ENCODE measurements at regions not wholly inside any gene's neighbourhood (a gene's known extent, or its start where the extent isn't known, plus 50 kb on each side); places are given as distances from the start of the nearest gene placed in this dataset.
"Not testable (repeated sequence)": the region's sequence is repeated elsewhere in the genome, so short reads cannot be mapped to it uniquely, and the experiment has no call there.

- H3K9me3 ChIP-seq; H3K4me3 ChIP-seq; H3K4me1 ChIP-seq; H3K27ac ChIP-seq; H3K36me3 ChIP-seq (ENCODE audit: low read depth, missing control alignments); intact Hi-C loops (cut with DNase I; ENCODE audit: low total_unique reads); DNase-seq; H3K27me3 ChIP-seq: not testable (repeated sequence)
- WGBS, 2 donors: 88 to 92% methylated on average over 8 of the region's 8 CpGs
These were observed 1357.1 kb downstream of the CDH12 start for GRCh38 chr5:21496056-21496455.

- H3K27ac ChIP-seq; H3K9me3 ChIP-seq; DNase-seq; H3K36me3 ChIP-seq (ENCODE audit: low read depth, missing control alignments); H3K4me1 ChIP-seq; H3K27me3 ChIP-seq; intact Hi-C loops (cut with DNase I; ENCODE audit: low total_unique reads); H3K4me3 ChIP-seq: not testable (repeated sequence)
- WGBS, 2 donors: 93 to 97% methylated on average over 6 of the region's 6 CpGs
These were observed 1357.9 kb downstream of the CDH12 start for GRCh38 chr5:21495235-21495634.

GRCh38 chr5:21494033-21494432 is 1359.1 kb downstream of the CDH12 start:
- DNase-seq; H3K36me3 ChIP-seq (ENCODE audit: low read depth, missing control alignments); H3K9me3 ChIP-seq; H3K4me3 ChIP-seq; H3K27me3 ChIP-seq; intact Hi-C loops (cut with DNase I; ENCODE audit: low total_unique reads); H3K27ac ChIP-seq; H3K4me1 ChIP-seq: not testable (repeated sequence)
- WGBS, 2 donors: 96 to 98% methylated on average over 4 to 8 of the region's 8 CpGs

GRCh38 chr5:21491182-21491581 is 1362.0 kb downstream of the CDH12 start:
- H3K9me3 ChIP-seq; H3K36me3 ChIP-seq (ENCODE audit: low read depth, missing control alignments); DNase-seq; intact Hi-C loops (cut with DNase I; ENCODE audit: low total_unique reads); H3K27ac ChIP-seq; H3K4me3 ChIP-seq; H3K4me1 ChIP-seq; H3K27me3 ChIP-seq: not testable (repeated sequence)
- 94 to 97% methylated on average over 6 of the region's 6 CpGs for WGBS, 2 donors

GRCh38 chr5:21488828-21489227 is 1364.3 kb downstream of the CDH12 start:
- H3K27me3 ChIP-seq; DNase-seq; H3K27ac ChIP-seq; H3K9me3 ChIP-seq; H3K4me3 ChIP-seq; intact Hi-C loops (cut with DNase I; ENCODE audit: low total_unique reads); H3K4me1 ChIP-seq; H3K36me3 ChIP-seq (ENCODE audit: low read depth, missing control alignments): not testable (repeated sequence)
- WGBS, 2 donors: 94 to 96% methylated on average over 6 of the region's 6 CpGs

- H3K4me3 ChIP-seq; DNase-seq; H3K36me3 ChIP-seq (ENCODE audit: low read depth, missing control alignments); H3K9me3 ChIP-seq; H3K27ac ChIP-seq; H3K27me3 ChIP-seq; H3K4me1 ChIP-seq; intact Hi-C loops (cut with DNase I; ENCODE audit: low total_unique reads): not testable (repeated sequence)
- WGBS, 2 donors: 93 to 95% methylated on average over 6 to 7 of the region's 7 CpGs
- TF ChIP-seq CTCF (IDR thresholded peaks at IDR 0.05): peak in 1 of 3 experiments; percentile 38
These were observed 1367.6 kb downstream of the CDH12 start for GRCh38 chr5:21485458-21486000.

GRCh38 chr5:21484498-21484889 is 1368.7 kb downstream of the CDH12 start:
- H3K4me3 ChIP-seq; DNase-seq; intact Hi-C loops (cut with DNase I; ENCODE audit: low total_unique reads); H3K9me3 ChIP-seq; H3K4me1 ChIP-seq; H3K27me3 ChIP-seq; H3K27ac ChIP-seq; H3K36me3 ChIP-seq (ENCODE audit: low read depth, missing control alignments): not testable (repeated sequence)
- WGBS, 2 donors: 96 to 97% methylated on average over 11 to 15 of the region's 19 CpGs

GRCh38 chr5:21483790-21484497 is 1369.2 kb downstream of the CDH12 start:
- H3K4me3 ChIP-seq; H3K36me3 ChIP-seq (ENCODE audit: low read depth, missing control alignments); H3K4me1 ChIP-seq; H3K27ac ChIP-seq; DNase-seq; H3K9me3 ChIP-seq; H3K27me3 ChIP-seq; intact Hi-C loops (cut with DNase I; ENCODE audit: low total_unique reads): not testable (repeated sequence)
- 94 to 96% methylated on average over 13 to 16 of the region's 19 CpGs for WGBS, 2 donors

- H3K27ac ChIP-seq; H3K27me3 ChIP-seq; intact Hi-C loops (cut with DNase I; ENCODE audit: low total_unique reads): not testable (repeated sequence)
These were observed 1370.0 kb downstream of the CDH12 start for GRCh38 chr5:21482983-21483650.

GRCh38 chr5:21482522-21482921 is 1370.6 kb downstream of the CDH12 start:
- H3K4me3 ChIP-seq; DNase-seq; intact Hi-C loops (cut with DNase I; ENCODE audit: low total_unique reads); H3K27me3 ChIP-seq; H3K4me1 ChIP-seq; H3K27ac ChIP-seq; H3K9me3 ChIP-seq; H3K36me3 ChIP-seq (ENCODE audit: low read depth, missing control alignments): not testable (repeated sequence)
- WGBS, 2 donors: 79 to 82% methylated on average over 13 of the region's 13 CpGs

More at GRCh38 chr5:21482983-21483650, 1370.0 kb downstream of the CDH12 start:
- not testable (repeated sequence) for DNase-seq; H3K9me3 ChIP-seq; H3K36me3 ChIP-seq (ENCODE audit: low read depth, missing control alignments); H3K4me1 ChIP-seq; H3K4me3 ChIP-seq
- 89 to 90% methylated on average over 19 to 22 of the region's 22 CpGs for WGBS, 2 donors

Measured in testis (tissue), 2 donors.